ENCODE measurements at regions not wholly inside any gene's neighbourhood (a gene's known extent, or its start where the extent isn't known, plus 50 kb on each side); places are given as distances from the start of the nearest gene placed in this dataset.

GRCh38 chr21:17082843-17083483 lies 429.9 kb upstream of the CXADR start:
- no peak for TF ChIP-seq CTCF (IDR thresholded peaks at IDR 0.05; ENCODE audit: low read depth, low read length, missing control alignments)
- no peak overlapping the region for H3K4me3 ChIP-seq (ENCODE audit: low read depth, low read length)
- in situ Hi-C loops (cut with HindIII; ENCODE audit: low pct_ligation_motif_present, low sequenced_read_pairs), result no loop called here

DNA sequence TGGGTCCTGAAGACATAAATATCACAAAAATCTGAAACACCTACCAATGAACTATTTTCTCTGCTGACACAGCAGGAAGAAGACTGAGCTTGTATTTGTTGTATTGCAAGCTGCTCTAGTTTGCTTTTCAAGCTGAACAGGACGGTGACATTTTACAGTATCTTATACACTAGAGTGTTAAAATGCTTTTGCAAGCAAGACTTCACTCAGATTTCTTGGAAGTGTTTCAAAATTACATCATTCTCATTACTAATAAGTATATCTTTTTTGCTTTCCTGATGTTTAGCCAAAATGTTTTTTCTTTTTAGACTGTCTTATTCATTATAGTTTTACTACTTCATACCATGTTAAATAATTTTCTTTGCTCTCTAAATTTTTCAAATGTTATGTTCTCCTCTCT lies 427.1 kb upstream of the CXADR start:
- DNase-seq, result no peak
- H3K4me3 ChIP-seq (ENCODE audit: low read depth, low read length), result no peak overlapping the region
- no peaks in the 10 kb centered on the region for H3K36me3 ChIP-seq (replicated peaks)
- TF ChIP-seq CTCF (IDR thresholded peaks at IDR 0.05; ENCODE audit: low read depth, low read length, missing control alignments), result no peak
- H3K27me3 ChIP-seq (replicated peaks), result no peaks in the 10 kb centered on the region
- in situ Hi-C loops (cut with HindIII; ENCODE audit: low pct_ligation_motif_present, low sequenced_read_pairs), result no loop called here
- H3K27ac ChIP-seq, result no peak overlapping the region

More at GRCh38 chr21:17082843-17083483, 429.9 kb upstream of the CXADR start:
- Histone ChIP-seq H3K36me3 (replicated peaks) (no peaks in the 10 kb centered on the region), H3K27me3 (replicated peaks) (no peaks in the 10 kb centered on the region), H3K27ac (no peak overlapping the region)
- DNase-seq, result no peak

- no peaks in the 10 kb centered on the region for H3K27me3 ChIP-seq (replicated peaks)
- TF ChIP-seq CTCF (IDR thresholded peaks at IDR 0.05; ENCODE audit: low read depth, low read length, missing control alignments), result no peak
- in situ Hi-C loops (cut with HindIII; ENCODE audit: low pct_ligation_motif_present, low sequenced_read_pairs), result no loop called here
- no peak overlapping the region for H3K27ac ChIP-seq
- no peak for DNase-seq
- no peak overlapping the region for H3K4me3 ChIP-seq (ENCODE audit: low read depth, low read length)
- H3K36me3 ChIP-seq (replicated peaks), result no peaks in the 10 kb centered on the region
Observed at GRCh38 chr21:17088500-17088899, 424.3 kb upstream of the CXADR start.

DNA sequence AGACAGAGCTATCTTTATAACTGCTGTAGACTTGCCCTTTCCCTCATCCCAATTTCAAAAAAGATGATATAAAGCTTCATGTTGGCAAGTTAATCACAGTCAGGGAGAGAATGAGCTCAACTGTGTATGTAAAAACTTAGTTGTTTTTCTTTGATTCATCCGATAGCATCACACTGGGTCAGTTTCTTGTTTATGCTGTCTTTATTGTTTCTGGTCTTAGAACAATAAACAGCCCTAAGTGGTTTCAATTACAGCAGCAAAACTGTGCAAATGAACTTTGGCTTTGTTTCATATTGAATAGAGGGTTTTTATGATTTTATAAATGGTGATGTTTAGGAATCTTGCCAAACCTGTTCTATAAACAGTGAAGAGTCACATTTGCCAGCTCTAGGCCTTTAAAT lies 423.8 kb upstream of the CXADR start:
- Histone ChIP-seq H3K36me3 (replicated peaks) (no peaks in the 10 kb centered on the region), H3K4me3 (ENCODE audit: low read depth, low read length) (no peak overlapping the region), H3K27me3 (replicated peaks) (no peaks in the 10 kb centered on the region), H3K27ac (no peak overlapping the region)
- DNase-seq, result no peak
- TF ChIP-seq CTCF (IDR thresholded peaks at IDR 0.05; ENCODE audit: low read depth, low read length, missing control alignments), result no peak
- in situ Hi-C loops (cut with HindIII; ENCODE audit: low pct_ligation_motif_present, low sequenced_read_pairs), result no loop called here

GRCh38 chr21:17101696-17102095 lies 411.1 kb upstream of the CXADR start:
- DNase-seq, result no peak
- no peaks in the 10 kb centered on the region for H3K36me3 ChIP-seq (replicated peaks)
- no peak for TF ChIP-seq CTCF (IDR thresholded peaks at IDR 0.05; ENCODE audit: low read depth, low read length, missing control alignments)
- in situ Hi-C loops (cut with HindIII; ENCODE audit: low pct_ligation_motif_present, low sequenced_read_pairs), result no loop called here
- H3K27ac ChIP-seq, result no peak overlapping the region
- no peaks in the 10 kb centered on the region for H3K27me3 ChIP-seq (replicated peaks)
- H3K4me3 ChIP-seq (ENCODE audit: low read depth, low read length), result no peak overlapping the region

GRCh38 chr21:17105932-17106331 lies 406.9 kb upstream of the CXADR start:
- Histone ChIP-seq H3K4me3 (ENCODE audit: low read depth, low read length) (no peak overlapping the region), H3K36me3 (replicated peaks) (no peaks in the 10 kb centered on the region), H3K27me3 (replicated peaks) (no peaks in the 10 kb centered on the region), H3K27ac (no peak overlapping the region)
- no peak for TF ChIP-seq CTCF (IDR thresholded peaks at IDR 0.05; ENCODE audit: low read depth, low read length, missing control alignments)
- in situ Hi-C loops (cut with HindIII; ENCODE audit: low pct_ligation_motif_present, low sequenced_read_pairs), result no loop called here
- peak; percentile 2 for DNase-seq
